ENCODE measurements at regions not wholly inside any gene's neighbourhood (a gene's known extent, or its start where the extent isn't known, plus 50 kb on each side); places are given as distances from the start of the nearest gene placed in this dataset.

DNA sequence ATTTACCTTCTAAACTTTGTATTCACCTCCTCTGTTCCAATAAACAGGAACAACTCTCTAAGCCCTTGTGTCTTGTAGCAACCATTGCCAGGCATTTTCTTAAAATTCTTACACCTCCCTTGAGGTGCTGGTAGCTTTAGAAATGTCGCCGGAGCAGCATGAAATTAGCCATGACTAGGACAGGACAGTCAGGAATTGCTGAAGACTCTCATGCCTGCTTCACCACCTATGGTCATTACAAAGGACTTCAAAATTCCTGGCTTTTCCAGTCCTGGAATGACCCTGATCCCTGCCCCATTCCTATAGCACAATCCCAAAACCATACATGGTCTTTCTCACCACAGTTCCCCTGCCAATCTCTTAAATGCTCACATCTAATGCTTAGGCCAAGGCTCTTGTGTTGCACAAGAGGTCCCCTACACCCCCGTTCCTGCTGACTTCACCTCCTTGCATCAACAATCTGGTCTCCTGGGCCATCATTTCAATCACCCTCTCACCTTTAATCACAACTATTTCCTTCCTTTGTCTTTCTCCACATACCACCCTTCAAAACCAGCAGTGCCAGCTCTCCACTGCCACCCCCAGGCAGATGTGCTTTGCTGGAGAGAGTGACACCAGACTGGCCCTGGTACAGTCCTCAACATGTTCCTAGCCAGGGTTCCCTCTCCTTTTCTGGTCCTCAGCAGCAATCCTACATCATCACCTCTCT, 113.2 kb upstream of the TJP1 start:
- peaks cover 49% of the 10 kb centered on the region for H3K4me1 Mint-ChIP-seq (ENCODE audit: low read depth)
- H3K4me3 Mint-ChIP-seq (ENCODE audit: unreplicated experiment) = no peak overlapping the region
- no peaks in the 10 kb centered on the region for H3K9me3 Mint-ChIP-seq (ENCODE audit: low read depth)
- DNase-seq (ENCODE audit: low spot score) = no peak
- peak; percentile 29 for TF ChIP-seq CTCF (IDR thresholded peaks at IDR 0.05)
- no peaks in the 10 kb centered on the region for H3K27me3 Mint-ChIP-seq (ENCODE audit: low read depth)
- H3K27ac Mint-ChIP-seq (ENCODE audit: unreplicated experiment) = no peak overlapping the region
- H3K36me3 Mint-ChIP-seq (ENCODE audit: low read depth) = peaks cover 2% of the 10 kb centered on the region

GRCh38 chr15:29934251-29934650, 112.0 kb upstream of the TJP1 start:
- peaks cover 47% of the 10 kb centered on the region for H3K4me1 Mint-ChIP-seq (ENCODE audit: low read depth)
- H3K4me3 Mint-ChIP-seq (ENCODE audit: unreplicated experiment) = no peak overlapping the region
- H3K27me3 Mint-ChIP-seq (ENCODE audit: low read depth) = no peaks in the 10 kb centered on the region
- DNase-seq (ENCODE audit: low spot score) = no peak
- TF ChIP-seq CTCF (IDR thresholded peaks at IDR 0.05) = no peak
- no peaks in the 10 kb centered on the region for H3K9me3 Mint-ChIP-seq (ENCODE audit: low read depth)
- H3K27ac Mint-ChIP-seq (ENCODE audit: unreplicated experiment) = no peak overlapping the region
- peaks cover 2% of the 10 kb centered on the region for H3K36me3 Mint-ChIP-seq (ENCODE audit: low read depth)

- Mint-ChIP-seq H3K27me3 (ENCODE audit: low read depth) (no peaks in the 10 kb centered on the region), H3K9me3 (ENCODE audit: low read depth) (no peaks in the 10 kb centered on the region), H3K36me3 (ENCODE audit: low read depth) (peaks cover 2% of the 10 kb centered on the region), H3K4me3 (ENCODE audit: unreplicated experiment) (no peak overlapping the region), H3K4me1 (ENCODE audit: low read depth) (peaks cover 37% of the 10 kb centered on the region), H3K27ac (ENCODE audit: unreplicated experiment) (no peak overlapping the region)
- no peak for DNase-seq (ENCODE audit: low spot score)
- TF ChIP-seq CTCF (IDR thresholded peaks at IDR 0.05) = no peak
Observed at GRCh38 chr15:29933042-29933803, 111.0 kb upstream of the TJP1 start.

DNA sequence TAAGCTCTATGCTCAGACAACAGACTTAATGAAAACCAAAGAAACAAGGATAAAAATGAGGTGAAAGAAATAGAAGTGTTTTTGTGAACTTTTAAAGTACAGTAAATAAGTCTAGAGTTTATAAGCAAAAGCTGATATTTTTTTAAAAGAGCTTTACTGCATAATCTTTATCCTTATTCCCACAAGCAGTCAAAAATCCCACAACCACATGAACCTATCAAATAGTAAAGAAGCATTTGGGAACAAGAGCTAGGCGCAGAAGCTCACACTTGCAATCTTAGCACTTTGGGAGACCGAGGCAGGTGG, 103.8 kb upstream of the TJP1 start:
- H3K36me3 Mint-ChIP-seq (ENCODE audit: low read depth) = no peaks in the 10 kb centered on the region
- H3K27me3 Mint-ChIP-seq (ENCODE audit: low read depth) = no peaks in the 10 kb centered on the region
- H3K9me3 Mint-ChIP-seq (ENCODE audit: low read depth) = no peaks in the 10 kb centered on the region
- peak; percentile 46 for TF ChIP-seq CTCF (IDR thresholded peaks at IDR 0.05)
- no peak overlapping the region for H3K4me3 Mint-ChIP-seq (ENCODE audit: unreplicated experiment)
- peaks cover 35% of the 10 kb centered on the region for H3K4me1 Mint-ChIP-seq (ENCODE audit: low read depth)
- no peak for DNase-seq (ENCODE audit: low spot score)
- H3K27ac Mint-ChIP-seq (ENCODE audit: unreplicated experiment) = no peak overlapping the region

DNA sequence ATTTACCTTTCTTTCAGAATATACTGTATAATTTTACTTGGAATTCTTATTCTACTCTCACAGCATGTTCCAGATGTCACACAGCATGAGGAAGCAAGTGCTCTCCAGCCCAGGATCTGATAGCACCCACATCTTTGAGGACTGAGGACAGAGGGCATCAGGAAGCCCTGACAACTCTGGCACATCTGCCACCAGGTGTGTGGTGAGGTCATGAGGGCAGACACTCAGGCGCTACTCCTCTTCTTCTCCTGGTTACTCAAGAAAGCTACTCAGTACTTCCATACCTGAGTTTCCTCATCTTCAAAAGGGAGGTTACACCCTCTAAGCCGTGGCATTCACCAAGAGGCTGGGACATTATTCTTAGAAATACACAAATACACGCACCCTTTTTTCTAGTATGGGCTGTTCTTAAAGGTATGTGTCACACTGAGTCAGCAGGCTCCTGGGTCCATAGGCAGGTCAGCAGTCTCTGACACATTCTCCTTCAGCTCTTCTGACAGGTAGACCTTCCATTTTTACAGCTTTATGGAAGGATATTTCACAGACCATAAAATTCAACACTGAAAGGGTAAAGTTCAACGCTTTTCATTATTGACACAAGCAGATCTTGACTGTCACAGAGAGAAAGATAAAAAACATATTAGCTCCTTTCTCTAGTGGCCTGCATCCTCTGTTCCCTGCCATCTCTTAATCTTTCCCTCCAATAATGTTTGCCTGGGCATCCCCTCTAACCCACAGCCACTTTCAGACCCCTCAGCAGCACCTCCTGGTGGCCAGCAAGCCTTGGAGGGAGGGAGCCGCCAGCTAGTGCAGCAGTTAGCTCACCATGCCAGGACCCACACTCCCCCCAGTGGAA, 103.2 kb upstream of the TJP1 start:
- TF ChIP-seq CTCF (IDR thresholded peaks at IDR 0.05) = peak; percentile 89
- peaks cover 41% of the 10 kb centered on the region for H3K4me1 Mint-ChIP-seq (ENCODE audit: low read depth)
- H3K27me3 Mint-ChIP-seq (ENCODE audit: low read depth) = no peaks in the 10 kb centered on the region
- no peak for DNase-seq (ENCODE audit: low spot score)
- no peak overlapping the region for H3K4me3 Mint-ChIP-seq (ENCODE audit: unreplicated experiment)
- no peaks in the 10 kb centered on the region for H3K9me3 Mint-ChIP-seq (ENCODE audit: low read depth)
- H3K27ac Mint-ChIP-seq (ENCODE audit: unreplicated experiment) = peak overlapping the region; percentile 24
- no peaks in the 10 kb centered on the region for H3K36me3 Mint-ChIP-seq (ENCODE audit: low read depth)

Measured in chondrocyte (in vitro differentiated cells).